Panc1 (cell line): ENCODE measurements at regions not wholly inside any gene's neighbourhood (a gene's known extent, or its start where the extent isn't known, plus 50 kb on each side); places are given as distances from the start of the nearest gene placed in this dataset.

Source experiments
- CTCF ChIP-seq: fragments of 450-650 bp; IDR thresholded peaks from 2 replicates; pipeline ENCODE4 v1.5.1; 2017; ENCODE audit warnings: mild to moderate bottlenecking
- POLR2AphosphoS5 ChIP-seq: IDR thresholded peaks from 2 replicates; pipeline ENCODE4 v1.6.1; 2012; ENCODE audit warnings: mild to moderate bottlenecking, low read depth, low read length, moderate library complexity
- SIN3A ChIP-seq: IDR thresholded peaks from 2 replicates; pipeline ENCODE4 v1.6.1; 2012; ENCODE audit warnings: low read depth, mild to moderate bottlenecking, low read length, moderate library complexity, borderline replicate concordance; ENCODE audit not compliant: insufficient read depth
- TCF7L2 ChIP-seq: IDR thresholded peaks from 2 replicates; pipeline ENCODE4 v1.6.1; 2011; ENCODE audit warnings: mild to moderate bottlenecking, low read depth, low read length, inconsistent platforms
- TF ChIP-seq, protein P1 (sequence below), 2 experiments: IDR thresholded peaks; 2 replicates each; pipeline ENCODE4 v1.6.1; 2011 to 2012; ENCODE audit warnings: low read depth in 2 of 2, control low read depth in 1 of 2, low read length in 1 of 2, mild to moderate bottlenecking in 1 of 2, moderate library complexity in 1 of 2; ENCODE audit not compliant: insufficient read depth in 1 of 2

DNA sequence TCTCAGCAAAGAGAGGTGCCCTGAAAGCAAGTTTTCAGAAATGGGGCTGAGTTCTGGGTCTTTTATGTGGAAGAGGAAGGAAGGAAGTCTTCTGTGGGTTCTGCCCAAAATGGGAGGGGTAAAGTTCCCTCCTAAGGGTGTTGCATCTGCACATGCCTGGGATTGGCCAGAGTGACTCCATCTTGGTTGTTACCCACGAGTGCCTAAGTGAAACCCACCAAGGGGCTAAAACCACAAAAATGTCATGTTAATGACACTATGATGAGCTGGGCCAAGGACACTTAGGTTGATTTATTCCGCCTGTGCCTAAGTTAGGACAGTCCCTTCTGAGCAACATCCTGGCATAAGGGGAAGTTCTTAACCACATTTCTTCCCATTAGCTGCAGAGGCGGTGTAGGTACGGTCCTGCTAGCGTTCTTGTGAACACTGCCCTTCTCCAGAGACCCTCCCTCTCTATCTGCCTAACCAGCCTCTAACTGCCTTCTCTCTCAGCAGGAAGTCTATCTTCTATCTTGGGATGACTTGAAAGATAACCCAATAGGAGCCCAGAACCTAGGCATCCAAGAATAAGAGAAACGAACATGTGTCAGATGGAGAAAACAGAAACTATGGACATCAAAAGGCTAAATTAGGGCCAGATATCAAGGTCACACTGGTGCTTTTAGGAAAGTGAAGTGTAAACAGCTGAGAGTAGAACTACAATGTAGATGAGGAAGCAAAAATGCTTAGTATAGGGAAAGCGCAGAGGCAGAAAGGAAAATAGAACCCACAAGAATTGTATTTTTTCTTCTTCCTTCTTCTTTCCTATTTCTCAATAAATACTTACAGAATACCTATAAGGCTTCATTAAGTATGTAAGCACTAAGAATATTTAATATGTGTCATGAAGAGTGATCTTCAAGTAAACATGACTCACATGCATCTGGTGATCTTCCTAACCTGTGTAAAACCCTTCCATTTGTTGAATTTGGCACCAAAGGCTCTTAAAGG lies 104.2 kb upstream of the AMN1 start:
- TF ChIP-seq CTCF (no peak), SIN3A (no peak), POLR2AphosphoS5 (no peak), TCF7L2 (no peak)
- TF ChIP-seq, protein P1, sequence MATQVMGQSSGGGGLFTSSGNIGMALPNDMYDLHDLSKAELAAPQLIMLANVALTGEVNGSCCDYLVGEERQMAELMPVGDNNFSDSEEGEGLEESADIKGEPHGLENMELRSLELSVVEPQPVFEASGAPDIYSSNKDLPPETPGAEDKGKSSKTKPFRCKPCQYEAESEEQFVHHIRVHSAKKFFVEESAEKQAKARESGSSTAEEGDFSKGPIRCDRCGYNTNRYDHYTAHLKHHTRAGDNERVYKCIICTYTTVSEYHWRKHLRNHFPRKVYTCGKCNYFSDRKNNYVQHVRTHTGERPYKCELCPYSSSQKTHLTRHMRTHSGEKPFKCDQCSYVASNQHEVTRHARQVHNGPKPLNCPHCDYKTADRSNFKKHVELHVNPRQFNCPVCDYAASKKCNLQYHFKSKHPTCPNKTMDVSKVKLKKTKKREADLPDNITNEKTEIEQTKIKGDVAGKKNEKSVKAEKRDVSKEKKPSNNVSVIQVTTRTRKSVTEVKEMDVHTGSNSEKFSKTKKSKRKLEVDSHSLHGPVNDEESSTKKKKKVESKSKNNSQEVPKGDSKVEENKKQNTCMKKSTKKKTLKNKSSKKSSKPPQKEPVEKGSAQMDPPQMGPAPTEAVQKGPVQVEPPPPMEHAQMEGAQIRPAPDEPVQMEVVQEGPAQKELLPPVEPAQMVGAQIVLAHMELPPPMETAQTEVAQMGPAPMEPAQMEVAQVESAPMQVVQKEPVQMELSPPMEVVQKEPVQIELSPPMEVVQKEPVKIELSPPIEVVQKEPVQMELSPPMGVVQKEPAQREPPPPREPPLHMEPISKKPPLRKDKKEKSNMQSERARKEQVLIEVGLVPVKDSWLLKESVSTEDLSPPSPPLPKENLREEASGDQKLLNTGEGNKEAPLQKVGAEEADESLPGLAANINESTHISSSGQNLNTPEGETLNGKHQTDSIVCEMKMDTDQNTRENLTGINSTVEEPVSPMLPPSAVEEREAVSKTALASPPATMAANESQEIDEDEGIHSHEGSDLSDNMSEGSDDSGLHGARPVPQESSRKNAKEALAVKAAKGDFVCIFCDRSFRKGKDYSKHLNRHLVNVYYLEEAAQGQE (IDR thresholded peaks at IDR 0.05; ENCODE audit: insufficient read depth in 1 of 2, low read depth in 2 of 2, low read length in 1 of 2): no peak
